ENCODE measurements at regions not wholly inside any gene's neighbourhood (a gene's known extent, or its start where the extent isn't known, plus 50 kb on each side); places are given as distances from the start of the nearest gene placed in this dataset.

DNA sequence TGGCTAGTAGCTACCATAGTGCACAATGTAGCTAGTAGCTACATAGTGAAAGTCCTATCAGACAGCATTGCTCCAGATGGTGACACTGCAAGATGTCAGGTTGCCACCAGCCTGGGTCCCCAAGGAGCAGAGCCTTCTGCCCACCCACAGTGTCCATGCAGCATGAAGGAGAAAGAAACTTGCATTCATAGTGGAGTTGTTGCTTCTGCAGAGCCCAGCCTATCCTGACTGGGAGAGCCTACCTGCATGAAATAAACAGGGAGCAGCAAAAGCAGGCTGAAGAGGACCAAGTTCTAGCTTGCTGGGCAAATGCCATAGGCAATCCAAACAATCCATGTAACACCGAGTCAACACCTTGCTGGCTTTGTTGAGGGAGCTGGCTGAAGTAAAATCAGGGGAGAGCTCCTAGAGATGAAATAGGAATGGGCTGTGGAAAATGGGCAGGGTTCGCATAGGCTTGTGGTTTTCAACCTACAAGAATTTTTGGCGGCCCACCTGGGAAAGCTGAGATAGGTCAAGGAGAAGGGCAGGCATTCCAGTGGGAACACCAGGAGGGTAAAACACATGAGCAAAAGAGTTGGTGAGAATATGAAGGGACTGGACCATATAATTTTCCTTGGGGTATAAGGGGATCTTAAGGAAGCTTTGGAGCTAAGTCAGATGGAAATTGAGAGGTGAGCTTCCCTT is 195.8 kb downstream of the CYP26B1 start:
- no peak for ATAC-seq

- no peak for ATAC-seq
These were observed 196.6 kb downstream of the CYP26B1 start for GRCh38 chr2:71951083-71951468.

DNA sequence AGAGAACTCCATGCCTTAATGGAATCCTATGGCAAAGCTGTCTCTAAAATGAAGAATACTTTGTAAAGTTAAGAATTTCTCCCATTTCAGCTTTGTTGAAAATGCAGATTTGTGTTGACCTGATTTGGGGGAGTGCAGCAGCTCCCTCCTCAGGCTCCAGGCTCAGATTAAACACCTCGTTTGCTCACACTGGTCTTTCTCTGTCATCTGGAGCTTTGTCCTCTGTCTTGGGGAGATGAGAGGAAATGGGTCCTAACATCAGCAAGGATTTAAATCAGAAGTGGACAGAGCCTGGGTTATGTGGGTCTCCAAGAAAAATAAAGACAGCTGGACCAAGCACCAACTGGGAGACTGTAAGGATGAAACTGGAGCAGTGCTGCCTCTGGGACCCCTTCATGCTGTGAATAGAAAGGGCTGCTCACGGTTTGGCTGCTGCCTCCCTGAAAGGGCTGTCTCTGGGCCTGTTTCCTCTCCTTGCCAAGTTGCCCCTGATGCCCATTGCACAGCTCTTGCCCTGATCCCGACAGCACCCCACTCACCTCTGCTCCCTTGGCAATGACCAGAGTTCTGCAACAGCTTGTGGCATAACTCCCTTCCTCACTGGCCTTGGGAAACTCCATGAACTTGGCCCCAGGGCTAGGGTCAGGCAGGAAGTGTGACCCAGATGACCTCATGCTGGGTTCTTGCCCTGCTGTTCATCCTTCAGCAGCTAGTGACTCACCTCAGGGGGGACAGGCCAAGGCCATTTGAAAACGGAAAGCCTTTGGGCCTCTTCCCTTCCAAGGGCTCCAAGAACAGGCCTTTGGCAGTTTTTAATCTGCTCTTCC is 197.2 kb downstream of the CYP26B1 start:
- no peak for ATAC-seq

- no peak for ATAC-seq
These were observed 198.2 kb downstream of the CYP26B1 start for GRCh38 chr2:71949537-71949798.

- no peak for ATAC-seq
These were observed 198.7 kb downstream of the CYP26B1 start for GRCh38 chr2:71948781-71949536.

GRCh38 chr2:71947809-71948208 is 199.9 kb downstream of the CYP26B1 start:
- ATAC-seq: no peak

GRCh38 chr2:71945603-71945959 is 202.1 kb downstream of the CYP26B1 start:
- no peak for ATAC-seq

DNA sequence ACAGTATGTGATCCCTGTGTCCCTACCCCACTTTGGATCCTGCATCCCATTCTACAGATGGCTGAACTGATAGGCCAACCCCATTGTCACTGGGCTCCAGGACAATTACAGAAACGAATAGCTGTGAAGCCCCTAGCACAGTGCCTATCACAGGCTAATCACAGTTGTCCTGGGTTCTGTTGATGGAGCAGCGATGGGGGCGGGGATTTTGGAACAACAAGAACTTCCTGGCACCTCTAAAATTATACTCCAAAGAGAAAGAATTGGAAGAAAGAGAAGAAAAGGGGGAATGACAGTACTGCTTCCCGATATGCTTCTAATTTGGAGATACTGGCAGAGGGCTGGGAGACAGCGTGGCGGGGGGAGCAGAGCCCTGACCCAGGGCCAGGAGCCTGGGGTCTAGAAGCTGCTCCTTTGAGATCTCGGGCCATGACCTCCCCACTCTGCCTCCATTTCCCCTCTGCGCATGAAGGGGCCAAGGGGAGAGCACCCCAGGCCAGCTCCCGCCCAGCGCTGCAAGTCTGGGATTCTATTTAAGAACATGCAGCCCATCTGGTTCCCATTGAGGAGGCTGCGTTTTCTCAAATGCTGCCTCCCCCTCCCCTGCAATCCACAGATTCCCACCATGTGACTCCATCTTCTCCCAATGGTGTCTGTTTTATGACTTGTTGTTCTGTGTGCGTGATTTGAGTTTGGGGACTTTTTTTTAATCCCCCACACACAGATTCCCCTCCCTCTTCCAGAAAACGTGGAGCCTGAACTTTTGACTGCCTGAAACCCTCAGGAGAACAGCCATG is 202.7 kb downstream of the CYP26B1 start:
- ATAC-seq: no peak

DNA sequence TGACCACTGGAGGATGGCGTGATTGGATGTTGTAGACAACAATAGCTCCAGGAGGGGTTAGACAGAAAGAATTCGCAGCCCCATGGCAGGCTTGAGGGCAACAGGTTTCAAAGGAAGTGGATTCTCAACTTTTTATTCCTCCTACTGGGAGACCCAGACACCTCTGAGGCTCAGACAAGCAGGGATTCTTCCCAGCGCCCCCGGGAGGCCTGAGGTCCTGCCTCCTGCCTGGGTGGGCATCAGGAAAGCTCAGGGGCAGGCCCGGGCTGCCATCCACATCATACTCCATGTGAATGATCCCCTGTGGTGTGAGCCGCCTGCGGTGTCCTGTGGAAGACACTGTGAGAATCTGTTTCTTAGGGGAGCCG is 203.5 kb downstream of the CYP26B1 start:
- no peak for ATAC-seq

GRCh38 chr2:71943238-71944182 is 204.2 kb downstream of the CYP26B1 start:
- ATAC-seq: no peak

GRCh38 chr2:71941726-71942525 is 205.7 kb downstream of the CYP26B1 start:
- no peak for ATAC-seq

DNA sequence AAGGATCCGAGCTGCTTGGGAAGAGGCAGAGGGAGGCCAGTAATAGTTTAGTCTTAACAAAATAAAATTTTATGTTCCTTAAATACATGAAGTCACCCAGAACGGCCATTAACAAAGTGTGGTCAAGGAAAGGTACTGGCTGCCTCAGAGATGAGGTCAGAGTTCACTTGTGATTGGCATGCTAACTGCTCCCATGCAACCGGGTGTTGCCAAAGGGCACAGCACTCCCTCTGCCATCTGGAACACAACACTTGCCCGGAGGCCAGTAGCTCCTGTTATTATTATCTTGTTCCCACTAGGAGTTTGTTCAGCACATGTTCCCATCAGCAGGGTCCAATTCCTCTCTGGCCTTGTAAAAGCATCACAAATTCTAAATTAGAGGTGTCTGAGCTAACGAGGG is 207.0 kb downstream of the CYP26B1 start:
- no peak for ATAC-seq

DNA sequence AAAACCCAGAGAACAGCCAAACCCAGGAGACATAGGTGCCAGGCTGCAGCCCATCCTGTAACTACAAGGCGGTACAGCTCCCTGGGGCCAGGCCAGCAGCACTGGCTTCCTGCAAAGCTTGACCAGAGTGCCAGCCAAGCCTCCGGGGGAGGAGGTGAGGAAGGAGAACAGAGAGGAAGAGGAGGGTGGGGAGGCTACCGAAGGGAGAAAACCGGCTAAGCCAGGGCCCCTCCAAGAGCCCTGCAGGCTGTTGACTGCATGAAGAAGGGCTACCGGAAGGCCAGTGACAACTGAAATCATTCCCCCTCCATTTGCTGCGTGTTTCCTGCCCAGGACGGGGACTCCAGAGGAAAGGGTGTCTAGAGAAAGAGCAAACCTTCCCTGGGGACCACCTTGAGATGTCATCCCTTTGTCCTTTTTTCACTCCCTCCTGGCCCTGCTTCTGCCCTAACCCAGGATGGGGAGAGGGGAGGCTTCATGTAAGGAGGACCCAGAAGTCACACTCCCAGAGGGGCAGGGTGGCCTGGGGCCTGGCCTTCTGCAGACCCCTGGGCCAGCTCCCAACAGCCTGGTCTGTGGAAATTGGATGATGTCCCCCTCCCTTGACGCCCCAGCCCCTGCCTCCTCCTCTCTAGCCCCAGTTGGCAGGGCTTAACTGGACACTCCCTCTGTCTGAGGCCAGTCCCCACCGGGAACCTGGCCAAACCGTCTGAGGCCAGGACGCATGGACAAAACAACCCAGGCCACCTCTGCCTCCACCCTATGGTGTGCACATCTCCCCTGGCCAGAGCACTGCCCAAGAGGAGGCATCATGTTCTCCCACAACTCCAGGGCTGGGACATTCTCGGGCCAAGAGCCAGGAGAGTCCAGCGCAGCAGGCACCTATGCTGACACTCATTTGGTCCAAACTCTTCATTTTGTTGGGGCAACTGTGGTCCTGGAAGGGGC is 207.8 kb downstream of the CYP26B1 start:
- no peak for ATAC-seq

DNA sequence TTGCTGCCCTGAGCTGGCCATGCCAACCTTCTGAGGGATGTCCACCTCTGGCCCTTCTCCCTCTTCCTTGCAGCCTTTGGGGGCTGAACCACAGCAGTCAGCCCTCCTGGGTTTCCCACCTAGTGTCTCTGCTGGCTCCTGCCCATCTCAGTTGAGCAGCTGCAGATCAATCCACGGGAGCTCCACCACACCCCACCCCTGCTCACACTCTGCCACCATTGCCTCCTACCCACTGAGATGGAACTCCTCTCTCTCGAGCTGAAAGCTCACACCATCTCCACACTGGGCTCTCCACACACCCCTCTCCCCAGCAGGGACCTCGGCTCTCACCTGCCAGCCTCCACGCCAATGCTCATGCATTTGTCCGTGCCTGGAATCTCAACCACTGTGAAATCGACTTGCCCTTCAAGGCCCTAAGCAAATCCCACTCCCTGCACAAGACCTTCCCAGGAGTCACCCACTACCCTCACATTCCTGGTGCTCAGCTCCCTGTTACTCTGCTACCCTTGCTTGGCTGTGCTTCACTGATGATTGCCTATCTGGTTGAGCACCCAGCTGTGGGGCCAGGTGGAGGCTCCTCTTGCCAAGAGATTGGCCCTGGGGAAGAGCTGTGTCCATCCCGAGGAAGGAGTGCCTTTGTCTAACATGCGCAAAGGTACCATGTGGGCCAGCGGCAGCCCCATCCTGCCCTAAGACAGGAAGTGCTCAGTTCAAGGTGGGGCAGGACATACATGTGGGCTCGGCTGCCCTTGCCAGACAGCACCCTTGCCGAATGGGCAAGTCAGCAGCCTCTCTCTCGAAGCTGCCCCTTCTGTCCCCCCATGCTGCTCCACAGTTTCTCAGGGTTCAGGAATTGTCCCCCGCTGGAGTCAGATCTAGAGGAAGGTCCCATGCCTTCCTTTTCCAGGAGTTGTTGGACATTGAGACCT is 208.7 kb downstream of the CYP26B1 start:
- peak in 1 of 2 donors; percentile 9 for ATAC-seq

DNA sequence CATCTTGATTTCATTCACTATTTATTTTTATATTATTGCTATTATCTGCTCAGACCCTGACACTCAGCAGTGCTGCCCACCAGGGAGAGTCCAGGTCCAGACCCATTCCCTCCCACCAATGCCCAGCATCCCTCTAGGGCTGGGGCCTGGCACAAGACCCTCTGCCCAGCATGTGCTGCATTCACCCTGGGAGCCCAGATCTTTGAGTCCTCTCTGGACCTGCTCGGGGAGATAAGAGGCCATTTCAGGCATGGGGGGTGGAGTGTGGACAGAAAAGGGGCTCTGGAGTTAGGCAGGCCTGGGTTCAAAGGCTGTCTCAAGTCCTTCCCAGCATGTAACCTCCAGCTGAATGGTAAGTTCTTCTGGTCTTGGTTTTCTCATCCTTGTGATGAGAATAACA is 209.6 kb downstream of the CYP26B1 start:
- ATAC-seq: no peak

- no peak for ATAC-seq
These were observed 210.3 kb downstream of the CYP26B1 start for GRCh38 chr2:71937396-71937795.

- ATAC-seq: no peak
These were observed 211.3 kb downstream of the CYP26B1 start for GRCh38 chr2:71936076-71937030.

Measured in activated CD4-positive, CD25-positive, alpha-beta regulatory T cell treated with anti-CD3 and anti-CD28 coated beads, Interleukin-2, amount 50 U/mL, for 24 hours (primary cell).